GM12878 (cell line): ENCODE measurements at regions not wholly inside any gene's neighbourhood (a gene's known extent, or its start where the extent isn't known, plus 50 kb on each side); places are given as distances from the start of the nearest gene placed in this dataset.

Experiments used
- ATAC-seq: fragments of 200-7000 bp; cut with Tn5 transposase; 3 replicates; pipeline ENCODE4 v1.9.1; 2020; ENCODE audit warnings: mild to moderate bottlenecking, moderate library complexity
- BruUV-seq: library from RNA; stranded (reverse); fragments of 400-500 nt; replicated peaks from 2 replicates; lab custom pipeline; 2021; lab: Mats Ljungman, UMichigan
- CTCF ChIA-PET: fragments of 300-600 bp; sonication (Branson Sonifier 250); formaldehyde crosslinking; extraction: SDS; loops from one replicate; lab custom pipeline; 2021; ENCODE audit warnings: inconsistent platforms; lab: Yijun Ruan, JAX
- POLR2A ChIA-PET: fragments of 350-600 bp; formaldehyde crosslinking; extraction: SDS; loops from one replicate; lab custom pipeline; 2021; ENCODE audit warnings: inconsistent platforms; lab: Charles Lee
- RAD21 ChIA-PET: fragments of 300-600 bp; sonication (Branson Sonifier 250); formaldehyde crosslinking; loops from one replicate; lab custom pipeline; 2023; ENCODE audit warnings: antibody characterized with exemption; ENCODE audit not compliant: unreplicated experiment; lab: Charles Lee
- SMC1A ChIA-PET: fragments of 300-600 bp; sonication (Branson Sonifier 250); formaldehyde crosslinking; loops from one replicate; lab custom pipeline; 2023; ENCODE audit not compliant: unreplicated experiment, uncharacterized antibody; lab: Charles Lee
- DNase-seq: peaks from one replicate; pipeline ENCODE4 v3.0.0-alpha.2; 2011; ENCODE audit warnings: low read depth, low spot score
- FAIRE-seq: peaks from 3 replicates; lab custom pipeline; 2011; peaks lifted over from hg19 to GRCh38; lab: Jason Lieb, UNC
- H2AFZ ChIP-seq: 2 replicates; pipeline ENCODE4 v1.6.0; 2011; ENCODE audit warnings: low read depth, low read length, control low read depth; ENCODE audit not compliant: control insufficient read depth
- H3K27ac ChIP-seq: 2 replicates; pipeline ENCODE4 v1.5.1; 2011; ENCODE audit warnings: control low read depth; ENCODE audit not compliant: control insufficient read depth, insufficient read depth
- H3K27me3 ChIP-seq, 2 experiments: replicated peaks in 1 of 2; 2 replicates each; pipeline versions ENCODE4 v1.6.0 to v1.6.1; 2011; ENCODE audit warnings: low read length in 1 of 2; ENCODE audit not compliant: control insufficient read depth in 2 of 2, insufficient read depth in 2 of 2
- H3K36me3 ChIP-seq, 2 experiments: 2 replicates each; pipeline ENCODE4 v1.5.1; 2011; ENCODE audit warnings: low read length in 1 of 2; ENCODE audit not compliant: control insufficient read depth in 2 of 2, insufficient read depth in 2 of 2
- H3K4me1 ChIP-seq: 2 replicates; pipeline ENCODE4 v1.6.1; 2011; ENCODE audit warnings: mild to moderate bottlenecking, low read length, moderate library complexity, mixed read lengths; ENCODE audit not compliant: control insufficient read depth, insufficient read depth
- H3K4me2 ChIP-seq: 2 replicates; pipeline ENCODE4 v1.6.0; 2011; ENCODE audit warnings: control low read depth; ENCODE audit not compliant: control insufficient read depth, insufficient read depth
- H3K4me3 ChIP-seq: fragments of 200-600 bp; sonication (generic); 2 replicates; pipeline ENCODE4 v1.5.1; 2016
- H3K79me2 ChIP-seq: 2 replicates; pipeline ENCODE4 v1.6.0; 2011; ENCODE audit warnings: low read length; ENCODE audit not compliant: control insufficient read depth, insufficient read depth
- H3K9ac ChIP-seq: 2 replicates; pipeline ENCODE4 v1.8.0; 2011; ENCODE audit warnings: low read length, control low read depth, mixed read lengths; ENCODE audit not compliant: control insufficient read depth, insufficient read depth
- H3K9me3 ChIP-seq: replicated peaks from 3 replicates; pipeline ENCODE4 v1.5.1; 2011; ENCODE audit warnings: mild to moderate bottlenecking, low read length; ENCODE audit not compliant: control insufficient read depth, insufficient read depth
- H4K20me1 ChIP-seq: 2 replicates; pipeline ENCODE4 v1.6.0; 2011; ENCODE audit not compliant: control insufficient read depth, insufficient read depth
- CBFB ChIP-seq: IDR thresholded peaks from 2 replicates; pipeline ENCODE4 v1.6.1; 2016; ENCODE audit warnings: antibody characterized with exemption, low read depth
- ESRRA ChIP-seq: IDR thresholded peaks from 2 replicates; pipeline ENCODE4 v1.6.1; 2012; ENCODE audit warnings: mild to moderate bottlenecking, low read length, improper control_type of control experiment
- KDM1A ChIP-seq: fragments of 200-600 bp; sonication (generic); IDR thresholded peaks from 2 replicates; pipeline ENCODE4 v1.6.1; 2016; ENCODE audit warnings: borderline replicate concordance
- MEF2B ChIP-seq: fragments of 450-650 bp; IDR thresholded peaks from 2 replicates; pipeline ENCODE4 v1.6.1; 2018; ENCODE audit warnings: mild to moderate bottlenecking, moderate library complexity; ENCODE audit not compliant: partially characterized antibody, poor library complexity, severe bottlenecking
- POLR2AphosphoS2 ChIP-seq: IDR thresholded peaks from 2 replicates; pipeline ENCODE4 v1.6.1; 2011; ENCODE audit warnings: low read depth, mild to moderate bottlenecking, low read length, improper control_type of control experiment, moderate library complexity
- RAD51 ChIP-seq: fragments of 450-650 bp; IDR thresholded peaks from 2 replicates; pipeline ENCODE4 v1.6.1; 2016; ENCODE audit warnings: moderate library complexity, mild to moderate bottlenecking, inconsistent platforms
- WGBS: methylation state at CpG from one replicate; pipeline ENCODE4 v1.1.6; 2016; ENCODE audit warnings: low lambda C conversion rate; ENCODE audit not compliant: insufficient replicate concordance, insufficient coverage; ENCODE audit errors: missing lambda C conversion rate; 5-methylcytosine and 5-hydroxymethylcytosine counted together
- in situ Hi-C: fragments of 300-500 bp; cut with MboI; formaldehyde crosslinking; loops from 9 replicates; pipeline ENCODE4 v1.14.3; 2018; ENCODE audit warnings: mixed read lengths
- intact Hi-C: fragments of 100-400 bp; cut with micrococcal nuclease; formaldehyde crosslinking; loops from one replicate; pipeline ENCODE4 v1.14.2; 2022; ENCODE audit not compliant: unreplicated experiment
- TF ChIP-seq, protein P1 (sequence below): fragments of 450-650 bp; IDR thresholded peaks from 2 replicates; pipeline ENCODE4 v1.6.1; 2017; ENCODE audit warnings: antibody characterized with exemption, mild to moderate bottlenecking, moderate library complexity

DNA sequence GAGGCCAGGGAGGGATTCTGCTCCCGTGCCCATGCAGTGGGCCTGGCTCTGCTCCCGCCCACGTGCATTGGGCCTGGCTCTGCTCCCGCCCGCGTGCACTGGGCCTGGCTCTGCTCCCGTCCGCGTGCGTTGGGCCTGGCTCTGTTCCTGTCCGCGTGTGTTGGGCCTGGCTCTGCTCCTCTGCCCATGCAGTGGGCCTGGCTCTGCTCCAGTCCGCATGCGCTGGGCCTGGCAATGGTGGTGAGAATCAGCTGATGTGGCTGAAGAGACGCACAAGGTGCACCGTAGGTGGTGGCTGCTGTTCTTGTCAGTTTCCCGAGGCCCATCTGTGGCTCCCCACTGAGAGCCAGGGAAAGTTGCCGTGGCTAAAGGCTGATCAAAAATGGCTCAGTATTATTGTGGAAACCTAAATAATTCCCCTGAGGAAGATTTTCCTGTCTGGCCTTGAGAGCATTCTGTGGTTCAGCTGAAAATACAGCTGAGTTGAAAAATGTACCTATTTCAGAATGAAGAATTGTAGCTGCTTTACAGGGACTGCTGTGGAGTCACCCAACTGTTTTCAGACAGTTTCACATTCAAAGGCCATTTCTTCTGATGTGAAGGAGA lies 572.4 kb downstream of the GLRX3 start (continued):
- TF ChIP-seq CBFB (no peak), KDM1A (no peak)

DNA sequence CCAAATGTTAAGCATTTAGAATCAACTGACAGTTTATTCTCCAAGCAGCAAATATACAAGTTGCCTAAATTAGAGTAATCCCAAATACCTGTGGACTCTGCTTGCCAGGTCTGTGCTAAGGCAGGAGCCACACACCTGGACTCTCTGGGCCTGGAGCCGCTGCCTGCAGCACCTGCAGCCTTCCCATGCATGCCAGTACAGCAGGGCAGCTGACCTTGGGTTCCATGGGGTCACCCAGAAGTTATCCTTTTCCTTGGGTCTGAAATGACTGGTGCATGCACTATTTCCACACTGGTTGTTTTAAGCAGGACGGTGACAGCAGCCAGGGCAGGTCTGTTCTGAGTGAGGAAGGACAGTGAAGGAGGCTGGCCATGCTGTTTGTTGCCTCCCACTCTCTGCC lies 573.2 kb downstream of the GLRX3 start:
- Histone ChIP-seq H3K79me2 (no peaks in the 10 kb centered on the region), H3K36me3 (no peaks in the 10 kb centered on the region), H3K9ac (no peak overlapping the region)
- POLR2A ChIA-PET: no interaction called here
- FAIRE-seq: no peak
- CTCF ChIA-PET: no interaction called here
- intact Hi-C loops: no loop called here
- TF ChIP-seq POLR2AphosphoS2 (no peak), MEF2B (no peak), ESRRA (no peak)
- TF ChIP-seq, all 136 proteins: peak for 0
- Histone ChIP-seq H3K4me2 (no peak overlapping the region), H3K4me1 (no peaks in the 10 kb centered on the region), H3K9me3 (no peaks in the 10 kb centered on the region), H3K27ac (no peak overlapping the region), H2AFZ (no peak overlapping the region), H3K27me3 (no peaks in the 10 kb centered on the region), H4K20me1 (no peaks in the 10 kb centered on the region), H3K4me3 (no peak overlapping the region)
- SMC1A ChIA-PET: no interaction called here
- DNase-seq: no peak
- RAD21 ChIA-PET: no interaction called here
- in situ Hi-C loops: no loop called here
- BruUV-seq: no TSS peak
- 0% methylated on average over 2 of the region's 2 CpGs for WGBS
- ATAC-seq: no peak

DNA sequence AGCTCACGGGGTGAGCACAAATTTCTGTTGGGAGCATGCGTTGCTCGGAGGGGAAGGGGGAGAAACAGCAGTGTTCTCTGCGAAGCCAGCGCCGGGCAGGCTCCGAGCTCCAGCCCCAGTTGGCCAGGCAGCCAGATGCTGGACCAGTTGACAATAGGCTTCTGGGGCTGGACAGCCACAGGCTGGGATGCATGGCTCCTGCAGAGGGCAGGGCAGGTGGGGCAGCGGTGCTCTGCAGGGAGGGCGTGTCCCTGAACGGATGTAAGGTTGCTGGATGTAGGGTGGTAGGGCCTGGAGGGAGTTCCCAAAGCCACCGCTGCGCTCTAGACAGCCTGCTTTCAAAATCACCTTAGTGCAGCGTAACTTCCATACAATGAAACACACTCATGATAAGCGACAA lies 574.9 kb downstream of the GLRX3 start:
- in situ Hi-C loops (no loop called here), intact Hi-C loops (no loop called here)
- H3K27me3 ChIP-seq: no peaks in the 10 kb centered on the region
- 37% methylated on average over 14 of the region's 14 CpGs for WGBS
- no peaks in the 10 kb centered on the region for H4K20me1 ChIP-seq
- H3K27ac ChIP-seq: no peak overlapping the region
- H3K9ac ChIP-seq: no peak overlapping the region
- no peaks in the 10 kb centered on the region for H3K9me3 ChIP-seq
- no peaks in the 10 kb centered on the region for H3K4me1 ChIP-seq
- no peaks in the 10 kb centered on the region for H3K79me2 ChIP-seq
- RAD21 ChIA-PET: no interaction called here
- no peaks in the 10 kb centered on the region for H3K36me3 ChIP-seq
- no peak for ATAC-seq
- no peak for DNase-seq
- no peak overlapping the region for H3K4me2 ChIP-seq
- BruUV-seq: no TSS peak
- H3K4me3 ChIP-seq: no peak overlapping the region
- POLR2A ChIA-PET: no interaction called here
- FAIRE-seq: no peak
- no peak overlapping the region for H2AFZ ChIP-seq
- CTCF ChIA-PET: no interaction called here
- TF ChIP-seq RAD51: no peak
- TF ChIP-seq, protein P1, sequence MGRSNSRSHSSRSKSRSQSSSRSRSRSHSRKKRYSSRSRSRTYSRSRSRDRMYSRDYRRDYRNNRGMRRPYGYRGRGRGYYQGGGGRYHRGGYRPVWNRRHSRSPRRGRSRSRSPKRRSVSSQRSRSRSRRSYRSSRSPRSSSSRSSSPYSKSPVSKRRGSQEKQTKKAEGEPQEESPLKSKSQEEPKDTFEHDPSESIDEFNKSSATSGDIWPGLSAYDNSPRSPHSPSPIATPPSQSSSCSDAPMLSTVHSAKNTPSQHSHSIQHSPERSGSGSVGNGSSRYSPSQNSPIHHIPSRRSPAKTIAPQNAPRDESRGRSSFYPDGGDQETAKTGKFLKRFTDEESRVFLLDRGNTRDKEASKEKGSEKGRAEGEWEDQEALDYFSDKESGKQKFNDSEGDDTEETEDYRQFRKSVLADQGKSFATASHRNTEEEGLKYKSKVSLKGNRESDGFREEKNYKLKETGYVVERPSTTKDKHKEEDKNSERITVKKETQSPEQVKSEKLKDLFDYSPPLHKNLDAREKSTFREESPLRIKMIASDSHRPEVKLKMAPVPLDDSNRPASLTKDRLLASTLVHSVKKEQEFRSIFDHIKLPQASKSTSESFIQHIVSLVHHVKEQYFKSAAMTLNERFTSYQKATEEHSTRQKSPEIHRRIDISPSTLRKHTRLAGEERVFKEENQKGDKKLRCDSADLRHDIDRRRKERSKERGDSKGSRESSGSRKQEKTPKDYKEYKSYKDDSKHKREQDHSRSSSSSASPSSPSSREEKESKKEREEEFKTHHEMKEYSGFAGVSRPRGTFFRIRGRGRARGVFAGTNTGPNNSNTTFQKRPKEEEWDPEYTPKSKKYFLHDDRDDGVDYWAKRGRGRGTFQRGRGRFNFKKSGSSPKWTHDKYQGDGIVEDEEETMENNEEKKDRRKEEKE: no peak
- SMC1A ChIA-PET: no interaction called here
